HG03565 (cell line): ENCODE measurements at regions not wholly inside any gene's neighbourhood (a gene's known extent, or its start where the extent isn't known, plus 50 kb on each side); places are given as distances from the start of the nearest gene placed in this dataset.

Source experiments
- ATAC-seq: cut with Tn5 transposase; IDR thresholded peaks from one replicate; pipeline ENCODE4 v1.9.1; 2021; ENCODE audit warnings: mild to moderate bottlenecking, moderate library complexity; ENCODE audit not compliant: unreplicated experiment

GRCh38 chr11:11177156-11177808, 175.8 kb downstream of the CSNK2A3 start:
- ATAC-seq: no peak

GRCh38 chr11:11173316-11174025, 179.6 kb downstream of the CSNK2A3 start:
- no peak for ATAC-seq

GRCh38 chr11:11171854-11172253, 181.2 kb downstream of the CSNK2A3 start:
- peak; percentile 85 for ATAC-seq

GRCh38 chr11:11171285-11171684, 181.8 kb downstream of the CSNK2A3 start:
- no peak for ATAC-seq

- no peak for ATAC-seq
Observed at GRCh38 chr11:11170352-11171084, 182.5 kb downstream of the CSNK2A3 start.

- ATAC-seq: peak; percentile 35
Observed at GRCh38 chr11:11169715-11170351, 183.2 kb downstream of the CSNK2A3 start.

- ATAC-seq: no peak
Observed at GRCh38 chr11:11167806-11168205, 185.2 kb downstream of the CSNK2A3 start.

- no peak for ATAC-seq
Observed at GRCh38 chr11:11164334-11164690, 188.7 kb downstream of the CSNK2A3 start.

- ATAC-seq: no peak
Observed at GRCh38 chr11:11163669-11164333, 189.2 kb downstream of the CSNK2A3 start.

GRCh38 chr11:11163236-11163635, 189.8 kb downstream of the CSNK2A3 start:
- no peak for ATAC-seq

- no peak for ATAC-seq
Observed at GRCh38 chr11:11157185-11157584, 195.9 kb downstream of the CSNK2A3 start.

GRCh38 chr11:11155962-11156815, 196.9 kb downstream of the CSNK2A3 start:
- no peak for ATAC-seq

GRCh38 chr11:11152877-11153276, 200.2 kb downstream of the CSNK2A3 start:
- ATAC-seq: no peak

- ATAC-seq: no peak
Observed at GRCh38 chr11:11149671-11150459, 203.2 kb downstream of the CSNK2A3 start.

- no peak for ATAC-seq
Observed at GRCh38 chr11:11148596-11148995, 204.5 kb downstream of the CSNK2A3 start.

GRCh38 chr11:11148104-11148509, 204.9 kb downstream of the CSNK2A3 start:
- ATAC-seq: no peak

- no peak for ATAC-seq
Observed at GRCh38 chr11:11146830-11147229, 206.2 kb downstream of the CSNK2A3 start.

GRCh38 chr11:11143849-11144248, 209.2 kb downstream of the CSNK2A3 start:
- no peak for ATAC-seq

GRCh38 chr11:11142430-11142829, 210.6 kb downstream of the CSNK2A3 start:
- no peak for ATAC-seq
